HCT116 (cell line): ENCODE measurements at regions not wholly inside any gene's neighbourhood (a gene's known extent, or its start where the extent isn't known, plus 50 kb on each side); places are given as distances from the start of the nearest gene placed in this dataset.

Experiments used
- ATAC-seq: fragments of 200-7000 bp; cut with Tn5 transposase; 2 replicates; pipeline ENCODE4 v1.9.1; 2020; ENCODE audit warnings: mild to moderate bottlenecking, moderate library complexity
- BruUV-seq: library from RNA; stranded (reverse); fragments of 400-500 nt; replicated peaks from 2 replicates; lab custom pipeline; 2021; lab: Mats Ljungman, UMichigan
- CTCF ChIA-PET: fragments of 300-600 bp; sonication (Branson Sonifier 250); formaldehyde crosslinking; loops from one replicate; lab custom pipeline; 2021; ENCODE audit warnings: antibody characterized with exemption; lab: Charles Lee
- POLR2A ChIA-PET: fragments of 300-600, 350-600 bp; sonication (Branson Sonifier 250); formaldehyde crosslinking; loops from one replicate; lab custom pipeline; 2021; ENCODE audit warnings: antibody characterized with exemption; lab: Charles Lee
- RAD21 ChIA-PET, 2 experiments: fragments of 300-600 bp; sonication (Branson Sonifier 250); formaldehyde crosslinking; loops; one replicate each; lab custom pipeline; 2023; ENCODE audit warnings: low total read pairs in 2 of 2; ENCODE audit not compliant: uncharacterized antibody in 2 of 2, unreplicated experiment in 2 of 2, low non-redundant PET in 1 of 2; lab: Charles Lee
- DNase-seq: peaks from one replicate; pipeline ENCODE4 v3.0.0-alpha.2; 2010; ENCODE audit warnings: low read depth, low spot score
- H2AFZ ChIP-seq: fragments of 200-600 bp; shearing (Covaris generic), sonication (generic); 2 replicates; pipeline ENCODE4 v1.6.1; 2017; ENCODE audit warnings: low read depth, mixed run types, mixed read lengths, antibody characterized with exemption, low read length; ENCODE audit not compliant: poor library complexity, severe bottlenecking
- H3K27ac ChIP-seq: 2 replicates; pipeline ENCODE4 v1.5.1; 2012; ENCODE audit warnings: low read depth, low read length
- H3K27me3 ChIP-seq: fragments of 200-600 bp; sonication (generic); 2 replicates; pipeline ENCODE4 v1.6.1; 2016; ENCODE audit warnings: mixed run types, low read length, mixed read lengths; ENCODE audit not compliant: insufficient read depth
- H3K36me3 ChIP-seq, 2 experiments: fragments of 200-500 bp in 1 of 2; fragments of 200-600 bp in 1 of 2; sonication (Bioruptor generic) in 1 of 2; sonication (generic) in 1 of 2; 2 replicates each; pipeline versions ENCODE4 v1.5.1 to v1.6.1; 2014 to 2016; ENCODE audit warnings: low read length in 2 of 2, inconsistent platforms in 1 of 2, mixed read lengths in 1 of 2, mixed run types in 1 of 2; ENCODE audit not compliant: insufficient read depth in 2 of 2, control insufficient read depth in 1 of 2
- H3K4me1 ChIP-seq, 2 experiments: fragments of 200-600 bp in 1 of 2; sonication (generic) in 1 of 2; 2 replicates each; pipeline versions ENCODE4 v1.5.1 to v1.6.1; 2012 to 2017; ENCODE audit warnings: low read length in 2 of 2, inconsistent platforms in 1 of 2, mild to moderate bottlenecking in 1 of 2, mixed read lengths in 1 of 2, mixed run types in 1 of 2, moderate library complexity in 1 of 2; ENCODE audit not compliant: insufficient read depth in 2 of 2, control insufficient read depth in 1 of 2
- H3K4me2 ChIP-seq: fragments of 200-600 bp; sonication (generic); 2 replicates; pipeline ENCODE4 v1.6.1; 2017; ENCODE audit warnings: mixed run types, low read length, mixed read lengths
- H3K4me3 ChIP-seq, 2 experiments: fragments of 200-600 bp in 1 of 2; sonication (generic) in 1 of 2; replicated peaks in 1 of 2; 2 replicates each; pipeline ENCODE4 v1.5.1; 2011 to 2016; ENCODE audit warnings: low read length in 2 of 2, control low read depth in 1 of 2, low read depth in 1 of 2, mild to moderate bottlenecking in 1 of 2, mixed read lengths in 1 of 2, mixed run types in 1 of 2
- H3K79me2 ChIP-seq: fragments of 200-600 bp; sonication (generic); 2 replicates; pipeline ENCODE4 v1.6.1; 2017; ENCODE audit warnings: mild to moderate bottlenecking, mixed run types, low read length, moderate library complexity, mixed read lengths; ENCODE audit not compliant: insufficient read depth
- H3K9ac ChIP-seq: fragments of 200-600 bp; sonication (generic); 2 replicates; pipeline ENCODE4 v1.6.1; 2016; ENCODE audit warnings: low read length, mixed read lengths
- H3K9me2 ChIP-seq: fragments of 200-600 bp; sonication (generic), shearing (Covaris generic); 2 replicates; pipeline ENCODE4 v1.6.1; 2017; ENCODE audit warnings: mixed run types, mild to moderate bottlenecking, moderate library complexity; ENCODE audit not compliant: insufficient read depth
- H3K9me3 ChIP-seq, 2 experiments: fragments of 200-500 bp in 1 of 2; fragments of 200-600 bp in 1 of 2; sonication (Bioruptor generic) in 1 of 2; sonication (generic) in 1 of 2; 2 replicates each; pipeline ENCODE4 v1.6.1; 2014 to 2017; ENCODE audit warnings: low read length in 2 of 2, mixed read lengths in 2 of 2, inconsistent platforms in 1 of 2, low read depth in 1 of 2, mild to moderate bottlenecking in 1 of 2, mixed run types in 1 of 2, moderate library complexity in 1 of 2; ENCODE audit not compliant: control insufficient read depth in 1 of 2, insufficient read depth in 1 of 2
- H4K20me1 ChIP-seq: fragments of 200-600 bp; sonication (generic), shearing (Covaris generic); 2 replicates; pipeline ENCODE4 v1.6.1; 2017; ENCODE audit warnings: mixed run types, mild to moderate bottlenecking, moderate library complexity; ENCODE audit not compliant: insufficient read depth
- CBX3 ChIP-seq: IDR thresholded peaks from 2 replicates; pipeline ENCODE4 v1.6.1; 2012; ENCODE audit warnings: low read depth
- EZH2 ChIP-seq: fragments of 200-600 bp; sonication (generic); IDR thresholded peaks from 2 replicates; pipeline ENCODE4 v1.6.1; 2017; ENCODE audit warnings: antibody characterized with exemption, mixed run types
- EZH2phosphoT487 ChIP-seq: fragments of 200-600 bp; IDR thresholded peaks from 2 replicates; pipeline ENCODE4 v1.6.1; 2018; ENCODE audit warnings: antibody characterized with exemption, borderline replicate concordance
- MAX ChIP-seq: IDR thresholded peaks from 2 replicates; pipeline ENCODE4 v1.6.1; 2012
- POLR2AphosphoS5 ChIP-seq: IDR thresholded peaks from 2 replicates; pipeline ENCODE4 v1.6.1; 2011; ENCODE audit warnings: mild to moderate bottlenecking, low read depth, low read length, moderate library complexity
- REST ChIP-seq: IDR thresholded peaks from 2 replicates; pipeline ENCODE4 v1.6.1; 2012; ENCODE audit warnings: low read depth
- SIN3A ChIP-seq: IDR thresholded peaks from 2 replicates; pipeline ENCODE4 v1.6.1; 2012; ENCODE audit warnings: low read depth
- YY1 ChIP-seq: IDR thresholded peaks from 2 replicates; pipeline ENCODE4 v1.6.1; 2011; ENCODE audit warnings: low read length, low read depth, moderate library complexity, mild to moderate bottlenecking; ENCODE audit not compliant: insufficient replicate concordance; ENCODE audit errors: extremely low read depth
- ZBTB33 ChIP-seq: IDR thresholded peaks from 2 replicates; pipeline ENCODE4 v1.6.1; 2011; ENCODE audit warnings: mild to moderate bottlenecking, low read length, moderate library complexity; ENCODE audit not compliant: insufficient replicate concordance; ENCODE audit errors: extremely low read depth
- ZFX ChIP-seq: fragments of 450-650 bp; IDR thresholded peaks from 2 replicates; pipeline ENCODE4 v1.6.1; 2017
- ZNF274 ChIP-seq: fragments of 200-500 bp; sonication (Bioruptor generic); IDR thresholded peaks from 2 replicates; pipeline ENCODE4 v1.6.1; 2014; ENCODE audit warnings: mild to moderate bottlenecking, low read depth, low read length, inconsistent platforms
- intact Hi-C: fragments of 100-400 bp; cut with micrococcal nuclease; formaldehyde crosslinking; loops from 2 replicates; pipeline ENCODE4 v1.10.0; 2022

GRCh38 chr13:31904941-31905824 lies 126.4 kb upstream of the FRY start:
- Histone ChIP-seq H3K36me3 (no peaks in the 10 kb centered on the region), H3K79me2 (no peaks in the 10 kb centered on the region), H3K9me3 (no peaks in the 10 kb centered on the region), H3K9me2 (no peaks in the 10 kb centered on the region), H3K27me3 (peaks cover 16% of the 10 kb centered on the region), H4K20me1 (no peaks in the 10 kb centered on the region), H3K4me3 (no peak overlapping the region), H3K4me1 (no peaks in the 10 kb centered on the region), H3K27ac (no peak overlapping the region), H2AFZ (no peak overlapping the region), H3K4me2 (no peak overlapping the region), H3K9ac (no peak overlapping the region)
- CTCF ChIA-PET, result no interaction called here
- TF ChIP-seq MAX (no peak), EZH2 (no peak), ZFX (no peak), REST (no peak), ZNF274 (no peak), POLR2AphosphoS5 (no peak), EZH2phosphoT487 (no peak), SIN3A (no peak), ZBTB33 (no peak), YY1 (no peak), CBX3 (no peak)
- RAD21 ChIA-PET, result no interaction called here
- POLR2A ChIA-PET, result no interaction called here
- ATAC-seq (no peak), DNase-seq (no peak)
- intact Hi-C loops, result no loop called here
- no TSS peak for BruUV-seq
